K562 (cell line): ENCODE measurements at regions not wholly inside any gene's neighbourhood (a gene's known extent, or its start where the extent isn't known, plus 50 kb on each side); places are given as distances from the start of the nearest gene placed in this dataset.

ENCODE experiments used
- CEBPB ChIP-seq: fragments of 450-650 bp; IDR thresholded peaks from 2 replicates; pipeline ENCODE4 v1.6.1; 2016; ENCODE audit warnings: missing genetic modification characterization, missing compliant biosample characterization
- DACH1 ChIP-seq: fragments of 450-650 bp; IDR thresholded peaks from 2 replicates; pipeline ENCODE4 v1.6.1; 2018; ENCODE audit not compliant: partially characterized antibody
- EP300 ChIP-seq: IDR thresholded peaks from 2 replicates; pipeline ENCODE4 v1.6.1; 2012; ENCODE audit warnings: low read length, improper control_type of control experiment
- FOXK1 ChIP-seq: sonication (generic); formaldehyde crosslinking; IDR thresholded peaks from 2 replicates; pipeline ENCODE4 v1.8.0; 2022; ENCODE audit warnings: missing genetic modification reagents, mild to moderate bottlenecking, borderline replicate concordance
- MYBL2 ChIP-seq, 2 experiments: fragments of 450-650 bp in 1 of 2; sonication (generic) in 1 of 2; formaldehyde crosslinking in 1 of 2; IDR thresholded peaks; 2 replicates each; pipeline versions ENCODE4 v1.6.1 to v1.8.1; 2017 to 2022; ENCODE audit warnings: borderline replicate concordance in 1 of 2, inconsistent platforms in 1 of 2, low read depth in 1 of 2, mild to moderate bottlenecking in 1 of 2, missing genetic modification reagents in 1 of 2, moderate library complexity in 1 of 2
- SMARCC2 ChIP-seq: fragments of 450-650 bp; IDR thresholded peaks from 2 replicates; pipeline ENCODE4 v1.6.1; 2017; ENCODE audit warnings: antibody characterized with exemption, moderate library complexity, mild to moderate bottlenecking, low read depth
- ZNF282 ChIP-seq: sonication (generic); formaldehyde crosslinking; IDR thresholded peaks from 2 replicates; pipeline ENCODE4 v1.8.1; 2023; ENCODE audit warnings: missing genetic modification reagents
- ZNF431 ChIP-seq: sonication (generic); formaldehyde crosslinking; IDR thresholded peaks from 2 replicates; pipeline ENCODE4 v1.8.0; 2022; ENCODE audit warnings: mild to moderate bottlenecking, missing genetic modification reagents

DNA sequence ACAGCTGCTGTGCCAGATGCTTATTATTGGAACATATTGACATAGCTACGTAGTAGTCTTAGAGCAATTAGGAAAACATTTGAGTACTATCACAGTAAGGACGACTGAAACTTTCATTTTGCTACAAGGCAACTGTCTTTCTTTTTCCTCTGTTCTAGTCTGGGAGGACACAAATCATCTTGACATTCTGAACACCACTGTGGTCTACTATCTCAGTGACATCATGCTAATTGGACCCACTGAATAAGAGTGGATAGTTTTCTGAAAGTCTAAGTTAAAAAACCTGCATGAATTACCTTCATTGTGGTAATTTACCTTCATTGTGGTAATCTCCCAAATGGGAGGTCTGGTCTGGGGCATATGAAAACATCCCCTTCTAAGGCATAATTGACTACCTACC is 163.3 kb upstream of the MOCS1 start:
- no peak for TF ChIP-seq DACH1
- no peak for TF ChIP-seq ZNF431 (CRISPR knock-in tag)
- no peak for TF ChIP-seq ZNF282 (CRISPR knock-in tag)
- TF ChIP-seq CEBPB (tag) = no peak
- no peak for TF ChIP-seq EP300
- TF ChIP-seq FOXK1 (CRISPR knock-in tag) = no peak
- TF ChIP-seq MYBL2 (IDR thresholded peaks at IDR 0.05; ENCODE audit: low read depth) = no peak
- no peak for TF ChIP-seq MYBL2 (CRISPR knock-in tag; IDR thresholded peaks at IDR 0.05; ENCODE audit: borderline replicate concordance)
- TF ChIP-seq SMARCC2 = no peak
